GM18907 (cell line): ENCODE measurements at regions not wholly inside any gene's neighbourhood (a gene's known extent, or its start where the extent isn't known, plus 50 kb on each side); places are given as distances from the start of the nearest gene placed in this dataset.

Source experiments
- ATAC-seq: cut with Tn5 transposase; IDR thresholded peaks from one replicate; pipeline ENCODE4 v1.9.1; 2021; ENCODE audit warnings: mild to moderate bottlenecking, moderate library complexity; ENCODE audit not compliant: unreplicated experiment

DNA sequence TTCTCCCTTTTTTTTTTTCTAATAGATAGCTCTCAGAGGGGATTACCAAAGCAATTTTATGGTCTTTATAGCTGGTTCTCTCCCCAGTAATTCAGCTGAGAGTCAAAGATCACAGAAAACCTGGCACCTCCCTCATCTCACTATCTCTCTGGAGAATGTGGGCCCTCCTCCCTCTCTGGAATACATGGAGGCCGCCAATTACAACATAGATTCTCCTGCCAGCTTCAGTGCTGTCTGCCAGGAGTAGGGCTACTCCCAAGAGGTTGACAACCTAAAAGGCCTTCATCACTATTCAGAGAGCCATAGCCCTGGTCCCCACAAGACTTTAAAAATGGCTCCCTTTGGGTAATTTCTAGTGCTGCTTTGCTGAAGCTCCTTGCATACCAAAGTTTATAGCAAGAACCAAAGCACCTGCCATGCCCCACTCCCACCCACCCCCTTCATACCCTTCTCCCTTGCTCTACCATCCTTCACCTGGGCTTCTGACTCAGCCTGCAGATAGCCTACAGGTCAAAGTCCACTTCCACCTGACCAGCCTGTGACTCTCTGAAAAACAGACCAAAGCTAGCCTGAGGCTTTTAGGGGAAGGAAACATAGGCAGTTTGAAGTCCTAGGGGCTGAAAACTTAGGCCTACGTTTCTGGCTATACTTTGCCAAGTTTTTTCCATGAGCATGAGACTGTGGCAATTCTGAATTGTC is 472.3 kb downstream of the TNS1 start:
- no peak for ATAC-seq

DNA sequence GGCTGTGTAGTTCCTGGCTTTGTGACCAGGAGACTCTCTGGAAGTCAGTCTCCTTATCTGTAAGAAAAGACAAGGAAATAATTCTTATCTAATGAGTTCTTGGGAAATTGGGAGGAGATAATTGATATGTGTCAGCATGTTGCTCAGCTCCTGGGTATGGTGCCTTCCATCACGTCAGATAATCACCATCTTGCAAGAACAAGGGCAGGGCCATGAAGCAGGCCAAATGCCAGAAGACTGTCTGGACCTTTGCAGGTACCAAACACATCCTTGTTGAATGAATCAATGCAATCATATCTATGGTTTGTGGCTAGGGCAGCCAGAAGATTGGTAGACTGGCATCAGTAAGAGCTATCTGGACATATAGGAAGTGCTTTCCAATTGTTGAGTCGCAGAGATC is 473.5 kb downstream of the TNS1 start:
- ATAC-seq: no peak

DNA sequence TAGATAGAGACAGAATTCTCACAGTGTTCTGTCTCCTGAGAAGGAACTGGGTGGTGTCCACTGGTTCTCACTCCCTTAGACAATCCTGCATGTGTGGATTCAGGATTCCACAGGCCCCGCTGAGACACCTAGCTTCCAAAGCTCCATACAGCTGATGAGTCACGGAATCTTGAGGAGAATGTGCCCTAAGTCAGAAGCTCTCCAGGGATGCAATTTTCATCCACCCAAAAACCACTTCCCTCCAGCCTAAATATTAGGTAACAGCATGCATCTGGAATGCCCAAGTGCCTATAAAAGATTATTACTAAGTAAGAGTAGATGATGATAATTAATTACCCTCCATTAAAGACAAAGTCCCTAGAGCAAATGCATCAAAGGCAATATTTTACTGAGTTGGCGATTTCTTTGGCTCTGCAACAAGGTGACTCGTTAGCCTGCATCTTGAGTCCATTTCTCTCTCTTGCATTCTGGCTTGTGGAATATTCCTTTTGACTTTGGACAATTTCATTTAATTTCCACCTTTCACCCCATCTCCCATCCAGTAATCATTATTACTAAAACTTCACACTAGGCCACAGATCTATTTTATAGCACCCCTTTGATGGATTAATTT is 475.1 kb downstream of the TNS1 start:
- ATAC-seq: no peak

DNA sequence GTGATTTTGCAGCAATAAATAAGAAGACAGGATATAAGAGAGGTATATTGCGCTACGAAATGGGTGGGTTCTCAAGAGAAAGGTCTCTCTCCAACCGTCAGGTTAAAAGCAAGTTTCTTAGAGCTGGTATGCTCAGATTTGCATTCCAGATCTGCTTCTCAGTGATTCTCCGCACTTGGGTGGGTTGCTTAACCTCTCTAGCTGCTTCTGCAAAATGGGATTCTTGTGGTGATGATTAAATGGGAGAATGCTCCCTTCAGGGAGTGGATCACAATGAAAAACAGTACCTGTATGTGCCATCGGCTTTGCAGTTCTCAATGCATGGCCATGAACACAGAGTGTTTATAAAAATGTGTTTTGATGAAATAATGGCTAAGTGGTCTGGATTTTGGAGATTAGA is 477.7 kb downstream of the TNS1 start:
- no peak for ATAC-seq

DNA sequence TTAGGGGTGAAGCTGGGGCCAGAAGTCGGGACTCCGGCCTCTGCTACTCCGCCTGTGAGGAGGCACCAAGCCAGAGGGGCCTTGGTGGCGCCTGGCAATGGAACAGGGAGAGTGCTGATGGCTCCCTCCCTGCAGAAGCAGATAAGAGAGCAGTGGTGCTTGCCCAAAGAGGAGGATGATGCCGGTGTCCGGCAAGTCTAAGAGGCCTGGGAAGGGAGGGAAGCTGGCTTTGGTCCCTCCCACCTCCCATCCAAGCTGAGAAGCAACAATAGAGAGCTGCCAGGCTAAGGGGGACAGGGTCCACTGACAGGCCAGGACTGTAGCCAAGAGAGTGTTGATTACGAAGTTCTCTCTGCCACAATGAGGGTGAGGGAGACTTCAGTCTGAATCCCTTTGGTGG is 479.5 kb downstream of the TNS1 start:
- no peak for ATAC-seq

DNA sequence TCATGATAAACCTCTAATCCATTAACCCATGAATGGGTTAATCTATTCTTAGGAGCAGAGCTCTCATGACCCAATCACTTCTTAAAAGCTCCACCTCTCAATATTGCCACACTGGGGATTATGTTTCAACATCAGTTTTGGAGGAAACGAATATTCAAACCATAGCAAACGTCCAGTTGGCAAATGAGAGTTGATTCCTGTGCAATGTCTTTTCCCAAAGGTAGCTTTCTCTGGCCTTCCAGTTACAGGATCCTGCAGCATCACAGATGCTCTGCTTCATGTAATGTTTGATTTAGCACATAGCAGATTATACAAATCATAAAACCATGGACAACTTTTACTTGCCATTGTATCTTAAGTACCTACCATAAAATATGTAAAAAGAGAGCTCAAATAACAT is 481.0 kb downstream of the TNS1 start:
- no peak for ATAC-seq

DNA sequence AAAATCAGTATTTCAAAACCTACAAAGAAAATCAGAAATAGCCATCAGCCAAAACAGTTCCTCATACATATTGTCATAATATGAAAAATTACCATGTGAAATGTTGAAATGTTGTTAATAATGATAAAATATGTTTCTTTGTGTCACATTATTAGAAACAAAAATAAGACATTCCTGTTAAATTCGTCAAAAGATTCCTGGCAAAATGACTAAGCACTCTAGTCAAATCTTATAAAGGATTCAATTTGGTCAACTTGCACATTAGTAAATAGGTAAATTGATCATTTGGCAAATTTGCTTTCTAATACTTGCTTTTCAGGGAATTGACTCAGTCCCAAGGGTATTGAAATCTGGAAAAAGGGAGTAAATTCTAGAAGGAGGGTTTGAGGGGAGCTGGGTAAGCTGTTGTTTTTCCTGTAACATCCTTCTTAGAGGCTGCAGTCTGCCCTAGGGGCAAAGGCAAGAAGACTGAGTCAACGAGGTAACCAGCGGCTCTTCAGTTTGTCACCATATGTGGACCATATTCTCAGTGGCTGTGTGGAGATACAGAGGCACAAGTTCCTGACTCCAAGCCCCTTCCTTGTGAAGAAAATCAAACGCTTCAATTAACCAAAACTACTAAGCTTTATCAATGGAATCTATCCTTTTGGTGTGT is 482.3 kb downstream of the TNS1 start:
- ATAC-seq: no peak

DNA sequence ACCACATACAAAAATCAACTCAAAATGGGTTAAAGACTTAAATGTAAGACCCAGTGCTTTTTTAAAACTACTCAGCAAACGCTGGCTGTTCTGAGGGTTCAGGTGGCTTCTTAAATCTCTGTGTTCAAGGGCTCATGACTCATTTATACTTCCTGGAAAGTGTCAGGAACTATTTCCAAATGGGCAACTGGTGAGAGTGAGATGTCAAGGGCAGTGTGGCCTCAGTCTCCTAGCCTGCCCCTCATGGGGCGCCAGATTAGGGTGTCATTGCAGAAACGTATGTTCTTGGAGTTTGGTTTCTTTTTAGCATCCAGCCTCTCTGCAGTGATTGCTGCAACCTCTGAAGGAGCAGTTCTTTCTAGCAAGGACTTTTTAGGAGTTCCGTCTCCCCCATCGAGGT is 485.4 kb downstream of the TNS1 start:
- no peak for ATAC-seq

DNA sequence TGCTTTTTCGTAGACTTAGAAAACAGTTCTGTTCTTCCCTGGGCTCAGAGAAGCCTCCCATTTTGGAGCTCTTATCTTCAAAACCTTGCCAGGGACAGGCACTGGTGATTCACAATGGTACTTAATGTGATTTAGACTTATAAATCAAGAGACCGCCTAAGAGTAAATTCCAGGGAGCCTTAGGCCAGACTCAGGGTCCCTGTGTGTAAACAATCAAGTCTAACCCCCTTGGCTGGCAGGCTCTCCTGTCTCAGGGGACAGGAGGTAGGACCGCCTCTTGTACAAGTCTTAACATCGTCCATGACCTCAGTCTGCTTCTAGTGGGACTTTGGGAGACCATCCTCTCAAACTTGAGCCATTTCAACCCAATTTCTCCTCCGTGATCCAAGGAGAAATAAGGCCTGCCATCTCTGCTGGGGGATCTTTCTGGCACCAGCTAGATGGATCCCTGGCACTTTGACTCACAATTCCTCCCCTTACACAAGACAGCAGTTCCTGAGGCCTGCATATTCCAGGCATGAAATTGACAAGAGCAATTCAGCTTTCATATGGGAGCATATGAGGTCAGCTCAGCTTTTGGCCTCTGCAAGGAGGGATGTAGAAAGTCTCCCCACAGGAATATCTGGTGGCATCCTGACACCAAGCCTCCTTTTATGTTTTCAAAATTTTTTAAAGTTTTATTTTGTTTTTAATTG is 487.0 kb downstream of the TNS1 start:
- ATAC-seq: no peak

DNA sequence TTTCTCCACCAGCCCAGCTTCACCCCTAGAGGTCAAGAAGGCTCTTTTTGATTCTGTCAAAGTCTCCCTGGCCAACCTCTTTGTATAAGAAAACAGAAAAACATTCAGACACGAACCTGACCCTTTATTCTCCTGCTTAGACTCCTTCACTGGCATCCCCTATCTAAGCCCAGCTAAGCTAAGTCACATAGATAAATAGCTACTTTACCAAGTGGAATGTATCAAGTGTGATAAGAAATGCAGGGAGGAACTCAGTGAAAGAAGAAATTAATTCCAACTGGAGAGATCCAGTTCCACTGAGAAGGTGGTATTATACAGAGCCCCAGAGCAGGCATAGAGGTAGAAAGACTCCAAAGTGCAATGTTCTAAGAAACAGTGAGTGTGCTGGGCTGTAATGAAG is 489.5 kb downstream of the TNS1 start:
- ATAC-seq: no peak

DNA sequence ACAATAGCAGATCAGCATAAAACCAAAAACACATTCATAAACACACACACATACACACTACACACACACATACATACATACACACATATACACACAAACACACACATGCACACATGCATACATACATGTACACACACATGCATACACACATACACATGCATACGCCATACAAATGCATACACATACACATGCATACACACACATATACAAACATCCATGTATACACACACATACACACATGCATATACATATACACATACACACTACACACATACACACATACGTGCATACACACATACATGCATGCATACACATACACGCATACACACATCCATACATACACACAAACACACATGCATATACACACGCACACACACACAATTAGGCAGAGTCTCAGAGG is 490.1 kb downstream of the TNS1 start:
- no peak for ATAC-seq

DNA sequence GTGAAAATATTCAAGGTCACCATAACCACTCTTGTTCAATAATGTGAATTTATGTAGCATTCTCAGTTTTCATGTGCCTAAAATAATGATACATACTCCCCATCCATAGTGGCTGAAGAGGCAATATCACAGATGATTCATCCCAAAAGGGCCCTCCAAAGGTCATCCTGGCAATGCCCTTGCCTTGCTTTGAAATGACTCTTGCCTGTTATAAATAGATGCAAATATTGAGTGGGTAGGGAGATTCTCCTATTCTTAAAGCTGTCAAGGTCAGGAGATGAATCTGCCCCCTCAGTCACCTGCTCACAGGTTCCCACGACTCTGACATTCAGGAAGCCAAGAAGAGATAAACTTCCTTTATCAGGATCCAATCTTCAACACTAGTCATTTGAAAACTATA is 490.5 kb downstream of the TNS1 start:
- no peak for ATAC-seq

DNA sequence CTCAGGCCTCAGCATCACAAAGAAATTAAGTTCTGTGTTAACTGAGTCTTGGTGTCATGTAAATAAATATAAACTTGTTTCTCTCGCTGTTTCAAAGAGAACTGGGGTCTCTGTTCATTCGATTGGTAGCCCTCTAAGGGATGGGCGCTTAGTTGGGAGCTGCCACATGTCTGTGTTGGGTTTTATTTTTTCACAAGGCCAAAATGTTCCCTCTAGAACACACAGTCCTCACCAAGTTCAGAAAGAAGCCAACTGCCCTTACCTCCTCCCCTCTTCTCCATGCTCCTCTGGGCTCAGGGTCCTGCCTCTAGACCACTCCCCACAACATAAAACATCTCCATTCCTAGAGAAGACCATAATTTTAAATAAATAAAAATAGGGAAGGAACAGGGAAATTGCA is 490.9 kb downstream of the TNS1 start:
- no peak for ATAC-seq

DNA sequence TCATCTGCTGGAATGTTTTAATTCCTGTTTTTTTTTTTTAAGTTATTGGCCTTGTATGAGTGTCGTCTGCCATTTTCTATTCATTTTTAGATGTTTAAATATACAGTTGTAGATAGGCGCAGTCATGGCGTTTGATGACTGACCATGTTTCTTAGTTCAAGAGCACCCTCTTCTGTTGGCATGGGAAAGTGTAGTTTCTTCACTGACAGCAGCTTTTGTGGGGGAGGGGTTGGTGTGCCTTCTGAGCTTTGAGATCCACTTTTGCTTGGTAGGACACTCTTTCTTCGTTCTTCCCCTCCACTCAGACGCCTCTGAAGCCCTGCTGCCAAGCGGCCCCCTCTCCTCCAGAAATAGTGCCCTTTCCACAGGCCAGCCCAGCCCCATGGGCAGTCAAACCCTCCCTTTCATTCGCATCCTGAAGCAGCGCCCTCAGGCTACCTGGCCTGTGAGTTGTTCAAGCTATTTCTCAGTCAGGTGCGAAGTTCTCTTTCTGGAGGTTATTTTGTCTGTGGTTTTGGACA is 492.0 kb downstream of the TNS1 start:
- peak; percentile 54 for ATAC-seq

DNA sequence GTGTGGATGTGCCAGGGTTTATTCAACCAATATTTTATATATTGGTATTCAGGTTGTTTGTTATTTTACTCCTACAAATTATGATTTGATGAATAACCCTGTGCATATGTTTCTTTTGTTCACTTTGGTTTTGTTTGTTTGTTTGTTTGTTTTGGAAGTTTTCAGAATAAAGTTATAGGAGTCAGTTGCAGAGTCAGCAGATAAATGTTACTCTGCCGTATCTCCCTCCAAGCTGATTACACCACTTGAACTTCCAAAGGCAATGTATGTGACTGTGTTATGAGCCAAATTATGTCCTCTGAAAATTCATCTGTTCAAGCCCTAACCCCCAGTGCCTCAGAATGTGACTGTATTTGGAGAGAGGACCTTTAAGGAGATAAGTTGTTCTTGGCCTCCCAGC is 497.5 kb downstream of the TNS1 start:
- no peak for ATAC-seq

DNA sequence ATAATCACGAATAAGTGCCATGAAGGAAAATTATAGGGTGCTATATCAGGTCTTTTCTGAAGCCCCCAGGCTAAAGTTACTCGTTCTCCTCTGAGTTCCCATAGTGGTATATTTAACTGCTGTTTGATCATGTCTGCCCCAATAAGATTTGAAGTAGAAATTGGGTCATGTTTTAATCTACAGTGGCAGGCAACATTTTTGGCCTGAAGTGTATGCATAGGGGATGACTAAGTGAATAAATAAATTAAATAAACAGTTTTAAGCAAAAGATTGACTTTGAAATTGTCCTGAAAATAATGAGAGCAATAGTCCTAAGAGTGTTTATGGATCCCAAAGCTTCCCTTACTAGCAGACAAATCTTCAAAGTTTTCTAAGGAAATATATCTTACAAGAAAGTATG is 500.9 kb downstream of the TNS1 start:
- no peak for ATAC-seq

DNA sequence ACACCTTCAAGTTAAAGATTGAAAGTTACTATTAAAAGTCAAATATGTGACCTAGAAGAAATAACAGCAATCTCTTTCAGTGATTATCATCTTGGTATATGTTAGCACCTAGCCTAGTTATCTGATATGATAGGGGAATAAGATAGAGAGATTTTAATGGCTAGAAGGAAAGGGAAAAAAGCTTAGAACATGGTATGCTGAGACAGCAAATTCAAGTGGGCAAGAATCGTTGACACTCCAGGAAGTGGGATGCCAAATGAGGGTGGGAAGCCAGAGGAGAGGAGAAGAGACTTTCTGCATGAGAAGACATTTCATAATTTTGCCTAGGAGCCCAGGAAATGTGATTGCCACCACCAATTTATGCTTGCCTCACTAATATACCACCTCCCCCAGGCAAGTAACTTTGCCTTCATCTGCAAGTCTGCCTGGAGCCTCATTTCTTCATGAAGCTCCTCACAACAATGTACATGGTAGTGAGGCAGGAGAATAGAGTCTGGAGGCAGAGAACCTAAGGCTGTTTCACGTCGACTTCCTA is 504.9 kb downstream of the TNS1 start:
- ATAC-seq: no peak

DNA sequence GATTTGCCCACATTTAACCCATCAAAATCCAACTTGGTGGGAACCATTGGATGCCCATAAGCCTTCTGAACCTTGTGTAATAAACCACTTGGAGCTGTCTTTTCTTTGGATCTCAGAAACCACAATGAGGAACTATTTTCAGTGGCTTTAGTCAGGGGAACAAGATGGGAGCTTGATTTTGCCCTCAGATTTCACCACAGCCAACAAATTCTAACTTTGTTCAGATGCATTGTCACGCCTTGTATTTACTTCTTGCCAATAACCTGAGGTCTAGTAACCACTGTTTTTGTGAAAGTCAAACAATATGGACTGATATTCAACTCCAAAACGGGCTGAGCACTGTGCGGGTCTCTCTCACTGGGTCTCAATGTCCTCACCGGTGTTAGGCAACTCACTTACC is 508.2 kb downstream of the TNS1 start:
- no peak for ATAC-seq

DNA sequence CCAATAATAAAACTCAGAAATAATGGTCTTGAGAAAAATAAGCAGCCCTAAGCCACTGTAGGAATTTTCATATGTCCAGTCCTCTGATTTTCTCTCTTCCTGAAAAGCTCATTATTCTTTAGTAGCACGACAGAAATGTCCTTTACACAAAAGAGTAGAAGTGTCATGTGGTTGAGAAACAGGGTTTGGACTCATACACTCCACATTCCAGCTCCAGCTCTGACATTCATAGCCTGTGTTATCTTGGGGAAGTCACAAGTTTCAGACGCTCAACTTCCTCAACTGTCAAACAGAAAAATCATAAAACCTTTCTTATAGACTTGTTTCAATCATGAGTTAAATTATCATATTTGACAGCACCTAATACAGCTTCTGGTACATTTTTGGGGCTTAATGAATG is 511.5 kb downstream of the TNS1 start:
- ATAC-seq: no peak

DNA sequence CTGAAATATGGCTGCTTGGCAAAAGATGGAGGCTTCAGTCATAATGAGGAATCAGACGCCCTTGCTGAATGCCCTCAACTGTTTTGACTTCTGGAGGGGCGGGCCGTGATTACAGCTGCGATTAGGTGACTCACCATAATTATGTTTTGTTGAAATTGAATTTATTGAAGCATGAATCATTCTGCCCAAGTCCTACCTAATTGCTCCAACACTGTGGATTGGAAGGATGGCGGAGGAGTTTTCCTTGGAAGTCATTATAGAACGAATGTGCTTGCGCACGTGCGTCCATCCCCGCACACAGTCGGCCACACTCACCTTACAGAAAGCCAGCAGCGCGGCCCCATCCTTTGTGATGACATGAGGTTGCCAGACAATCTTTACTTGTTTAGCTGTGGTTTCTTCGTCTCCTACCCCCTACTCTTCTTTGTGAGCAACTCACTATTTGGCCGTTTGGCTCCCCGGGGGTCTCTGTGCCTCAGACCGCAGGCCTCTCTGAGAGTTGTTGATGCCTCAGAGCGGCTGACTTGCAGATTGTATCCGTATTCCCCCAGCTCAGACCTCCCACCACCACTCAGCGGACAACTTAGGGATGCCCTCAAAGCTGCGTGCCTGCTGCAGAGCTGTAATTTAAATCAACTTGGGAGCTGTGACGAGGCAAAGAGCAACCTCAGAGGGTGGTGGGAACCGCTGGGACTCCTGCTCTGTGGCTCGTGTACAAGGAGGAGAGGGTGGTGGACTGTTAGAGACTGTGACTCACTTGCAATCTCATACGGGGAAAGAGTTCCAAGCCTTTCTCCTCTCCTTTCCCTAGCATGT is 513.4 kb downstream of the TNS1 start:
- no peak for ATAC-seq

DNA sequence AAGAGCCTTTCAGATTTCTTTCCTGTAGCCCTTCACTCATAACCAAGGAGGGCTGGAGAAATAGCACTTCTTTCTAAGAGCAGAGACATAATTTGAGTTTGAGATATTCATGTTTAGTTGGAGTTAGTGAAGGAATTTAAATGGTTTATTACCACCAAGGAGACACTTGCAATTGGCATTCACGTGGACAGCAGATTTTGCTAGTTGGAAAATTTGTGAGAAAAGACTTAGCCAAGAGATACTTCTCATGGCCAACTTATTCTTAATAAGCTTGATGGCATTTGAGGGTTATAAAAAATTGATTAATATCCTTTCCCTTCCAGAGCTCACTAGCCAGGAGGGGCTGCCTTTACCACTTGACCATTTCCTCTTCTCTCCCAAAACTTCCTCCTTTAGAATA is 518.7 kb downstream of the TNS1 start:
- ATAC-seq: no peak
